ENCODE measurements at regions not wholly inside any gene's neighbourhood (a gene's known extent, or its start where the extent isn't known, plus 50 kb on each side); places are given as distances from the start of the nearest gene placed in this dataset.

DNA sequence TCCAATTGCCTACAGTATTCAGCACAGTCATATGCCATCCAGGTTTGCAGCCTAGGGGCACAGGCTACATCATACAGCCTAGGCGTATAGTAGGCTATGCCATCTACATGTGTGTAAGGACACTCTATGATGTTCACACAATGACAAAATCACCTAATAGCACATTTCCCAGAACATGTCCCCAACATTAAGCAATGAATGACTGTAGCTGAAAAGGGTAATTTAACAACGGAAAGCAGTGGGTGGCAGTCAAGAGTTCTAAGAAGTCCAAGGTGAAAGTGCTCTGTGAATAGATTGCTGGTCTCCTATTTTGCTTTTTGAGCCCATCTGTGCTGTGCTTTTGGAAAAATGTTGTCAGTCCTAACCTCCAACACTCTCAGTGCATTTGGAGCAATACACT is 162.6 kb downstream of the KLF6 start:
- DNase-seq (ENCODE audit: low spot score), result no peak
- TF ChIP-seq, protein P1, sequence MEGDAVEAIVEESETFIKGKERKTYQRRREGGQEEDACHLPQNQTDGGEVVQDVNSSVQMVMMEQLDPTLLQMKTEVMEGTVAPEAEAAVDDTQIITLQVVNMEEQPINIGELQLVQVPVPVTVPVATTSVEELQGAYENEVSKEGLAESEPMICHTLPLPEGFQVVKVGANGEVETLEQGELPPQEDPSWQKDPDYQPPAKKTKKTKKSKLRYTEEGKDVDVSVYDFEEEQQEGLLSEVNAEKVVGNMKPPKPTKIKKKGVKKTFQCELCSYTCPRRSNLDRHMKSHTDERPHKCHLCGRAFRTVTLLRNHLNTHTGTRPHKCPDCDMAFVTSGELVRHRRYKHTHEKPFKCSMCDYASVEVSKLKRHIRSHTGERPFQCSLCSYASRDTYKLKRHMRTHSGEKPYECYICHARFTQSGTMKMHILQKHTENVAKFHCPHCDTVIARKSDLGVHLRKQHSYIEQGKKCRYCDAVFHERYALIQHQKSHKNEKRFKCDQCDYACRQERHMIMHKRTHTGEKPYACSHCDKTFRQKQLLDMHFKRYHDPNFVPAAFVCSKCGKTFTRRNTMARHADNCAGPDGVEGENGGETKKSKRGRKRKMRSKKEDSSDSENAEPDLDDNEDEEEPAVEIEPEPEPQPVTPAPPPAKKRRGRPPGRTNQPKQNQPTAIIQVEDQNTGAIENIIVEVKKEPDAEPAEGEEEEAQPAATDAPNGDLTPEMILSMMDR (IDR thresholded peaks at IDR 0.05), result no peak
- Histone ChIP-seq H3K27ac (peak overlapping the region in 1 of 2 donors; percentile 85), H3K4me3 (no peak overlapping the region)

- TF ChIP-seq, protein P1 (IDR thresholded peaks at IDR 0.05), result no peak
- no peak for DNase-seq (ENCODE audit: low spot score)
- no peak overlapping the region for H3K27ac ChIP-seq
- H3K4me3 ChIP-seq, result no peak overlapping the region
Measured at GRCh38 chr10:3620818-3621217, 164.2 kb downstream of the KLF6 start.

DNA sequence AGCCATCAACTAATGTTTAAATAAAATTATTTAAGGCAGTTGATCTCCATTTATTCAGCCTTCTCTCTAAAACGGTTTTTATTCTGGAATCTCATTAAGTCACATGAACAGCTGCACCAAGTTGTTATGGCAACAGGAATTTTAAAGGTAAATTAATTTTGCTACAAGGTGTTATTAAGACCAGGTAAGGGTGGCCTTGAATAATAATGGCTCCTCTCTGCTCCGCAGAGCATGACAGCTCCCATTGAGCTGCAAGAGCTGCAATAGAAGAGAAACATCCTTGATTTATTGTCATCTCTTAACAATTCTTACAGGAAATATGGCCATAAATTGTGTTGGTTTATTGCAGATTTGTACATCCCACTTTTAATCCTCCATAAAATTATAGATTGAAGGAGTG is 165.8 kb downstream of the KLF6 start:
- Histone ChIP-seq H3K27ac (no peak overlapping the region), H3K4me3 (no peak overlapping the region)
- TF ChIP-seq, protein P1 (IDR thresholded peaks at IDR 0.05), result no peak
- DNase-seq (ENCODE audit: low spot score), result no peak

- Histone ChIP-seq H3K27ac (no peak overlapping the region), H3K4me3 (no peak overlapping the region)
- DNase-seq (ENCODE audit: low spot score), result no peak
Measured at GRCh38 chr10:3616880-3617279, 168.1 kb downstream of the KLF6 start.

GRCh38 chr10:3613318-3613717 is 171.7 kb downstream of the KLF6 start:
- TF ChIP-seq, protein P1 (IDR thresholded peaks at IDR 0.05), result no peak
- Histone ChIP-seq H3K4me3 (no peak overlapping the region), H3K27ac (no peak overlapping the region)
- DNase-seq (ENCODE audit: low spot score), result no peak

More at GRCh38 chr10:3616880-3617279, 168.1 kb downstream of the KLF6 start:
- TF ChIP-seq, protein P1 (IDR thresholded peaks at IDR 0.05), result no peak

GRCh38 chr10:3612183-3613001 is 172.6 kb downstream of the KLF6 start:
- TF ChIP-seq, protein P1 (IDR thresholded peaks at IDR 0.05), result no peak
- no peak for DNase-seq (ENCODE audit: low spot score)
- no peak overlapping the region for H3K27ac ChIP-seq
- H3K4me3 ChIP-seq, result no peak overlapping the region

DNA sequence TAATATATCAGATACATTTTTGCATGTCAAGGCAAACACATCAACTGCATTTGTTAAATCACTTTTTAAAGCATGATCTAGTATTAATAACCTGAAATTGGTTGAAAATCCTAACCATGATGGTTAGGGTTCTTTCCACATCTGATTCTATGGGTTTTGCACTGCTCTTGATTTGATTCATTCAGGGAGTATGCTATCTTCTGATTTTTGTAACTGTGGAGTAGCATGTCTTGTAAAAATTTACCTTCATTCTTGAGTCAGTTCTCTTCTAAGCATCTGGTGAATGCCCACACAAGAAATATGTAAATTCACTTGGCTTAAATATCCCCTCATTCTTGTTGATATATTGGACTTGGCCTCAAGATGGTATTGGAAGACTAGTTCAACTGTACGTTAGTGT is 178.7 kb downstream of the KLF6 start:
- Histone ChIP-seq H3K27ac (no peak overlapping the region), H3K4me3 (no peak overlapping the region)
- TF ChIP-seq, protein P1 (IDR thresholded peaks at IDR 0.05), result no peak
- no peak for DNase-seq (ENCODE audit: low spot score)
